Muscle of leg (tissue), 3 donors: ENCODE measurements at regions not wholly inside any gene's neighbourhood (a gene's known extent, or its start where the extent isn't known, plus 50 kb on each side); places are given as distances from the start of the nearest gene placed in this dataset.
"Not testable (repeated sequence)": the region's sequence is repeated elsewhere in the genome, so short reads cannot be mapped to it uniquely, and the experiment has no call there.

Experiments
- DNase-seq: peaks from one replicate; pipeline ENCODE4 v3.0.0; 2013
- H3K27ac ChIP-seq: one replicate; pipeline ENCODE4 v1.5.1; 2013; ENCODE audit warnings: mild to moderate bottlenecking, low read length, control low read depth
- H3K27me3 ChIP-seq: one replicate; pipeline ENCODE4 v1.6.1; 2013; ENCODE audit warnings: low read length; ENCODE audit not compliant: control insufficient read depth, insufficient read depth
- H3K36me3 ChIP-seq: one replicate; pipeline ENCODE4 v1.6.1; 2013; ENCODE audit warnings: low read length; ENCODE audit not compliant: control insufficient read depth, insufficient read depth
- H3K4me1 ChIP-seq: one replicate; pipeline ENCODE4 v1.6.1; 2013; ENCODE audit warnings: low read length; ENCODE audit not compliant: control insufficient read depth, insufficient read depth
- H3K4me3 ChIP-seq: one replicate; pipeline ENCODE4 v1.5.1; 2013; ENCODE audit warnings: low read length, control low read depth
- H3K9me3 ChIP-seq: replicated peaks from 2 replicates; pipeline ENCODE4 v1.6.1; 2013; ENCODE audit warnings: low read depth, low read length; ENCODE audit not compliant: control insufficient read depth
- WGBS: methylation state at CpG from one replicate; pipeline ENCODE4 v1.1.5; 2013; ENCODE audit warnings: missing lambda C conversion rate; ENCODE audit not compliant: insufficient coverage; 5-methylcytosine and 5-hydroxymethylcytosine counted together

DNA sequence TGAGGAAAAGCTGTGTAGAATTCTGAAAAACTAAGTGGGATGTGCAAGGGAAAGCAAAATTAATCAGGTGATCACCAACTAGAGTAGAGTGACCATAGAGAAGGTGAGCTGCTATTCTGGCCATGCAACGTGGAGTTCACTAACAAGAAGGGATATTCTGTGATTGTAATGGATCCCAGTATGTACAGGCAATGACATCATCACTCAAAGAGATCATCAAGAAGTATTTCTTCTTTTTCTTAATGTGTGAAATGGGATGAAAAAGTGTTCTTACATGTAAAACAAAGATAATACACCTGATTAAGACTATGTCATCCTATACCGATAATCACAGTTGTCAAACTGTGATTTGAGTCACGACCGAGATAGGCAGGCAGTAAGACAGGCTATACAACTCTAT, 101.2 kb downstream of the SMPDL3A start:
- Histone ChIP-seq H3K4me3 (no peak overlapping the region), H3K36me3 (no peaks in the 10 kb centered on the region), H3K27ac (no peak overlapping the region), H3K9me3 (no peaks in the 10 kb centered on the region), H3K4me1 (no peaks in the 10 kb centered on the region), H3K27me3 (no peaks in the 10 kb centered on the region)
- no CpG with 5 or more reads among the region's 4 CpGs for WGBS
- no peak for DNase-seq

DNA sequence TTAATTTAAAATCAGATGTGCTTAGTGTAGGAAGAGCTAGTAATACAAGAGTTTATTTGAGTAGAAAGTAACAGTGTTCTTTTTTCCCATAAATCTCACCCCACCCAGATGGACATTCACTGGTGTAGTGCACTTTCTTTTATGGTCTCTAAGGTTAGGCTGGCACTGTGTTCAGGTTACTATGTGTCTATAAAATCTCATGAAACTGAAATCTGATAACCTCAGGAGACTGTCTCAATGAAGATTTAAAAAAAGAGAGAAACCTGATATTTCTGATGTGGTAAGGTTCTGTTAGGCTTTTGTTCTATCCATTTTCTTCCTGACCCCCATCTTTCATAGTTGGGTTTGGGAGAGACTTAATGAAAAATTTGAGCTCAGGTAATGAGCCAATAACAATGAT, 101.2 kb upstream of the CLVS2 start:
- Histone ChIP-seq H3K9me3 (no peaks in the 10 kb centered on the region), H3K27ac (no peak overlapping the region), H3K4me1 (no peaks in the 10 kb centered on the region), H3K4me3 (no peak overlapping the region), H3K27me3 (no peaks in the 10 kb centered on the region), H3K36me3 (no peaks in the 10 kb centered on the region)
- DNase-seq, result no peak

DNA sequence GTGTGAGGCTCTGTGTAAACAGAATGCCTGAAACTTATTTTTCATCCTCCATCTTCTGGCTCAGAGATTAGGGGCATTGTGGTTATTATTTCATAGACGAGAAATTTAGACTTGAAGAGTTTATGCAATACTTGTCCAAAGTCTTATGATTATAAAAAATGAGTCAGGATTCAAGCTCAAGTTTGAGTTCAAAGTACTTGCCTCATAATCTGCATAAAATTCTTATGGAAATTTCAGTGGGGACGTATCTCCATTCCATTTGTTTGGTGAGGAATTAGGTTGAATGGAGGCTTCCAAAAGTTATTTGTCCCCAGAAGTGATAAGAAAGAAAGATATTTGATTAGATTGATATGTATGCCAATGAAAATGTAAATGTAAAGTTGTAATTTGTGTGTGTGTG, 93.7 kb upstream of the CLVS2 start:
- no peaks in the 10 kb centered on the region for H3K27me3 ChIP-seq
- H3K36me3 ChIP-seq, result no peaks in the 10 kb centered on the region
- H3K4me1 ChIP-seq, result no peaks in the 10 kb centered on the region
- H3K9me3 ChIP-seq, result no peaks in the 10 kb centered on the region
- no peak overlapping the region for H3K27ac ChIP-seq
- H3K4me3 ChIP-seq, result no peak overlapping the region
- WGBS, result 78% methylated on average over 1 of the region's 2 CpGs
- no peak for DNase-seq

DNA sequence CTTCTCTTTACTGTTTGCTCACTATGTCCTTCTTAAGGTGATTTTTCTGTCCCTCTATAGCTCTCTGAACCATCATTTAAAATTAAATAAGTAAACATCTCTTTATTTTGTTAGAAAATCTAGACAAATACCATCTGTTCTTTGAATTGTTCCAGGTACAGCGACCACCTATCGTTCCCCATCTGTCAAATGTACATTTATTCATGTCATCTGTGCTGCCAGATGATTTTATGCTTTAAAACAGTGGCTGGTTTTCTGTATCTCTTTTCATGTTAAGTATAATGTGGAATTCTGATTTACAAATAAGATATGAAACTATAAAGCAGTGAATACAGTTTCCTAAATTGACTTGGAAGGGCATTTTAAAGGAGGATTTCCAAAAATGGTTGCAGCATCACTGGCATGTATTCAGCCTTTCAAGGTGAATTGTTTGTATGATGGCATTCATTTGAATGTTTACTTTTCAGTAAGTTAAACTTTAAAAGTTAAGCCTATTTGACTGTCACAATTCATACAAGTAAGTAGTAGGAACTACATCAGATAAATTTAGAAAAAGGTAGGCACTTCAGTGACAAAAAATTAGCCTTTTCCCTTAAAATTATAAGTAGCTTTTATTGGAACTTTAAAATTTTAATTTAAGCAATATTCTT, 92.6 kb upstream of the CLVS2 start:
- H3K9me3 ChIP-seq, result no peaks in the 10 kb centered on the region
- no peaks in the 10 kb centered on the region for H3K27me3 ChIP-seq
- DNase-seq, result no peak
- H3K4me3 ChIP-seq, result no peak overlapping the region
- H3K4me1 ChIP-seq, result no peaks in the 10 kb centered on the region
- H3K27ac ChIP-seq, result no peak overlapping the region
- no peaks in the 10 kb centered on the region for H3K36me3 ChIP-seq
- no CpG with 5 or more reads among the region's 2 CpGs for WGBS

DNA sequence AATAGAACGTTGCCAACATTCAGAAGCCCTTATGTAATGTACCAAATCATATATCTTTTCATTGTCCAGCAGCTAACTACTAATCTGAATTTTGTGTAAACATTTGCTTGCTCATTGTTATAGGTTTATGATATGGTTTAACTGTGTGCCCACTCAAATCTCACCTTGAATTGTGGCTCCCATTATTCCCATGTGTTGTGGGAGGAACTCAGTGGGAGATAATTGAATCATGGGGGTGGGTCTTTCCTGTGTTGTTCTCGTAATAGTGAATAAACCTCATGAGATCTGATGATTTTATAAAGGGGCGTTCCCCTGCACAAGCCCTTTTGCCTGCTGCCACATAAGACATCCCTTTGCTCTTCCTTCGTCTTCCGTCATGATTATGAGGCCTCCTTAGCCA, 91.9 kb upstream of the CLVS2 start:
- H3K9me3 ChIP-seq, result no peaks in the 10 kb centered on the region
- no peak overlapping the region for H3K4me3 ChIP-seq
- H3K4me1 ChIP-seq, result no peaks in the 10 kb centered on the region
- H3K36me3 ChIP-seq, result no peaks in the 10 kb centered on the region
- H3K27ac ChIP-seq, result no peak overlapping the region
- no peaks in the 10 kb centered on the region for H3K27me3 ChIP-seq
- no peak for DNase-seq
- WGBS, result no CpG with 5 or more reads among the region's 5 CpGs

DNA sequence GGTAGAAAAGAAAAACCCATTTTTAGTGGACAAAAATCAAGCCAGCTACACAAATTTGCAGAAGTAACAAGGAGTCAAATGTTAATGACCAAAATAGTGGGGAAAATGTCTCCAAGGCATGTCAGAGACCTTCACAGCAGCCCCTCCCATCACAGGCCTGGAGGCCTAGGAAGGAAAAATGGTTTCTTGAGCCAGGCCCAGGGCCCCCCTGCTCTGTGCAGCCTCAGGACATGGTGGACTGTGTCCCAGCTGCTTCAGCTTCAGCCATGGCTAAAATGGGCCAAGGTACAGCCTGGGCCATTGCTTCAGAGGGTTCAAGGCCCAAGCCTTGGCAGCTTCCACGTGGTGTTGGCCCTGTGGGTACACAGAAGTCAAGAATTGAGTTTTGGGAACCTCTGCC, 82.5 kb upstream of the CLVS2 start:
- peaks cover 4% of the 10 kb centered on the region for H3K9me3 ChIP-seq
- no peak overlapping the region for H3K27ac ChIP-seq
- H3K27me3 ChIP-seq, result no peaks in the 10 kb centered on the region
- no peak overlapping the region for H3K4me3 ChIP-seq
- WGBS, result 22% methylated on average over 1 of the region's 1 CpG
- H3K36me3 ChIP-seq, result no peaks in the 10 kb centered on the region
- no peak for DNase-seq
- H3K4me1 ChIP-seq, result no peaks in the 10 kb centered on the region

DNA sequence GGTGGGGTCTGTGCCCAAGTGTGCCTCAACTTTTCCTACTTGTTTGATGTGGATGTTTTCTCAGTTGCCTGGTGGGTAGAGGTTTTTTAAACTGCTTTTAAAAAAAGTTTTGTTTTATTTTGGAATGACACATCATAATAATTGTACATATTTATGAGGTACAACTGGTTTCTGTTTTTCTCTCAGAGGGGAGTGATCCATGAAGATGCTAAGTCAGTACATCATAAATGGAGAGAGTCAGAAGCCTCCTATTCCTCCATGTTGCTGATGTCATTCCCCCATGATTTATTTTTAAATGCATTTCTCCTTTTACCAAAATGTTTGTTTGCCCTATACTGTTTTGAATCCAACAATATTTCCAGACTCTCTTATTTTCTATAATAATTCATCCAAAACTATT, 77.3 kb upstream of the CLVS2 start:
- Histone ChIP-seq H3K36me3 (no peaks in the 10 kb centered on the region), H3K27me3 (no peaks in the 10 kb centered on the region), H3K4me1 (no peaks in the 10 kb centered on the region), H3K4me3 (no peak overlapping the region), H3K9me3 (peaks cover 4% of the 10 kb centered on the region), H3K27ac (no peak overlapping the region)
- no peak for DNase-seq

DNA sequence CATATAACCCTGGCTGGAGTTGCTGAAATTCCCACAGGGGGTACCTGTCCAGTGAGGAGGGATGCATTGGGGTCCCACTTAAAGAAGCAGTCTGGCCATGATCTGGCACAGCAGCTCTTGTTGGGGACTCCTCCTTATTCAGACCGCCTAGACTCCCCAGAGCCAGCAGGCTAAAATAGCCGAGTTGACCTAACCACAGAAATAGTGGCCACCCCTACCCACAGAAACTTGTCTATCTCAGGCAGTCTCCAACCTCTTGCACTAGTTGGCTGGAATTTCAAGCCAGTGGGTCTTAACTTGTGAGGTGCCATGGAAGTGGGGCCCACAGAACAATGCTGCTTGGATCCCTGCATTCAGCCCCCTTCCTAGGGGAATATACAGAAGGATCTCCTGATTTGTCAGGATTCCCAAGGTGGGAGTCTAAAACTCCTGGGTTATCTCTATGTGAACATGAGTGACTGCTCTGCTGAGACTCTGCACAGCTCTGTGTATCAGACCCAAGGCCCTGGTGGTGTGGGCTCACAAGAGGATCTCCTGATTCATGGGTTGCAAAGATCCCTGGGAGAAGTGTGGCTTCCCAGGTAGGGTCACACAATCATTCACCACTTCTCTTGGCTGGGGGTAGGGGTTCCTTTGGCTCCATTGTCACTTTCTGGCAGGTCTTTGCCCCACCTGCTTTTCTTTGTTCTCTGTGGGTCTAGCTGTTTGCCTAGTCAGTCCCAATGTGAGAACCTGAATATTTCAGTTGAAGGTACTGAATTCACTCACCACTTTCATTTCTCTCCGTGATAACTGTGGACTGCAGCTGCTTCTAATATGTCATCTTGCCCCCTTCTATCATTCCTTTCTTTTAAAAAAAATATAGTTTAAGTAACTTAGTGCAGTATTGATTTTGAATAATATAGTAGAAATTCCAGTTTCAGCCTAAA, 65.5 kb upstream of the CLVS2 start:
- H3K9me3 ChIP-seq, result no peaks in the 10 kb centered on the region
- H3K27me3 ChIP-seq, result no peaks in the 10 kb centered on the region
- no peaks in the 10 kb centered on the region for H3K4me1 ChIP-seq
- 83% methylated on average over 1 of the region's 3 CpGs for WGBS
- H3K27ac ChIP-seq, result no peak overlapping the region
- no peaks in the 10 kb centered on the region for H3K36me3 ChIP-seq
- no peak for DNase-seq
- no peak overlapping the region for H3K4me3 ChIP-seq

DNA sequence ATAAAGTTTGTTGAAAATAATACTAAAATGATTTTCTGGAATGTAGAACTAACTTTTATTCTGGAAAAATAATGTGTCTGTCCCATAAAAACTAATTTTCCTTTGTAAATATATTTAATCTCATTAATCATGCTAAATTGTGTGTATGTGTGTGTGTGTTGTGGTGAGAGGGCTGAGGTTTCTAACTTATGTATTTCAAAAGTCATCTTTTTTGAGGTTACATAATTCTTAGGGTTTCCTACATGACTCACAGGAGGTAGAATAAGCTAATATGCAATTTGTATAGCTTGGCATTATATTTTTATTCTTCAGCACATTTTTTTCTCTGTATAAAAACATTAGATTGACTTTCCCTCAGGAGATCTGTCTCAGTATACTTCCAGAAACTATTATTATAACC, 64.1 kb upstream of the CLVS2 start:
- DNase-seq, result no peak
- H3K4me1 ChIP-seq, result no peaks in the 10 kb centered on the region
- no peak overlapping the region for H3K4me3 ChIP-seq
- H3K27me3 ChIP-seq, result no peaks in the 10 kb centered on the region
- H3K27ac ChIP-seq, result no peak overlapping the region
- no peaks in the 10 kb centered on the region for H3K9me3 ChIP-seq
- no peaks in the 10 kb centered on the region for H3K36me3 ChIP-seq

DNA sequence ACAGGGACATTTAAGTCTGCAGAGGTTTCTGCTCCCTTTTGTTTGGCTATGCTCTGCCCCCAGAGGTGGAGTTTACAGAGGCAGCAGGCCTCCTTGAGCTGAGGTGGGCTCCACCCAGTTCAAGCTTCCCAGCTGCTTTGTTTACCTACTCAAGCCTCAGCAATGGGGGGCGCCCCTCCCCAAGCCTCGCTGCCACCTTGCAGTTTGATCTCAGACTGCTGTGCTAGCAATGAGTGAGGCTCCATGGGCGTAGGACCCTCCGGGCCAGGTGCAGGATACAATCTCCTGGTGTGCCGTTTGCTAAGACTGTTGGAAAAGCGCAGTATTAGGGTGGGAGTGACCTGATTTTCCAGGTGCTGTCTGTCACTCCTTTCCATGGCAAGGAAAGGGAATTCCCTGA, 51.1 kb upstream of the CLVS2 start:
- H3K4me1 ChIP-seq, H3K27me3 ChIP-seq, H3K9me3 ChIP-seq, H3K36me3 ChIP-seq, H3K4me3 ChIP-seq, DNase-seq, H3K27ac ChIP-seq: not testable (repeated sequence)
- 81% methylated on average over 4 of the region's 6 CpGs for WGBS
